ENCODE measurements at regions not wholly inside any gene's neighbourhood (a gene's known extent, or its start where the extent isn't known, plus 50 kb on each side); places are given as distances from the start of the nearest gene placed in this dataset.

DNA sequence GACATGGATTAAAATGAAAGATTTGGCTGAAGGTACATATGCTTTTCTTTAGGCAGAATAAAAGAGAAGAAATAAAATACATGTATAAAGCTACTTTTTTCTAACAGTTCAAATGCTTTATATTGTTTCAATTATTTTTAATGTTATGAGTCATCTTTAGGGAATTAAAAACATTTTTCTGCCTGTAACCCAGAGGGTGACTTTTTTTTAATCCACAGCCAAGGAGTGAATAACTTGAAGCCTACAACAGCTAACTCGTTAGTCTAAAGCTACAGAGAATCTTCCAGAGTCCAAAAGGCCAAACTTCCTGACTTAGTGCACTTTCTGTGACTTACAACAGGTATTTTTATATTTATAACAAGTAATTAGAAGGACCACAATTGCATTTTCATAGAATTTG, 151.6 kb downstream of the SEC23A start:
- TF ChIP-seq EZH2 (IDR thresholded peaks at IDR 0.05; ENCODE audit: insufficient read depth, poor library complexity, severe bottlenecking): no peak
- TF ChIP-seq EZH2phosphoT487 (IDR thresholded peaks at IDR 0.05; ENCODE audit: insufficient read depth, low read depth): no peak

Measured in GM23248 (cell line).